ENCODE measurements at regions not wholly inside any gene's neighbourhood (a gene's known extent, or its start where the extent isn't known, plus 50 kb on each side); places are given as distances from the start of the nearest gene placed in this dataset.

GRCh38 chr4:24642981-24643547 lies 58.7 kb upstream of the DHX15 start:
- no peak for TF ChIP-seq POLR2AphosphoS5 (IDR thresholded peaks at IDR 0.05; ENCODE audit: low read depth, low read length)
- TF ChIP-seq, protein P1, sequence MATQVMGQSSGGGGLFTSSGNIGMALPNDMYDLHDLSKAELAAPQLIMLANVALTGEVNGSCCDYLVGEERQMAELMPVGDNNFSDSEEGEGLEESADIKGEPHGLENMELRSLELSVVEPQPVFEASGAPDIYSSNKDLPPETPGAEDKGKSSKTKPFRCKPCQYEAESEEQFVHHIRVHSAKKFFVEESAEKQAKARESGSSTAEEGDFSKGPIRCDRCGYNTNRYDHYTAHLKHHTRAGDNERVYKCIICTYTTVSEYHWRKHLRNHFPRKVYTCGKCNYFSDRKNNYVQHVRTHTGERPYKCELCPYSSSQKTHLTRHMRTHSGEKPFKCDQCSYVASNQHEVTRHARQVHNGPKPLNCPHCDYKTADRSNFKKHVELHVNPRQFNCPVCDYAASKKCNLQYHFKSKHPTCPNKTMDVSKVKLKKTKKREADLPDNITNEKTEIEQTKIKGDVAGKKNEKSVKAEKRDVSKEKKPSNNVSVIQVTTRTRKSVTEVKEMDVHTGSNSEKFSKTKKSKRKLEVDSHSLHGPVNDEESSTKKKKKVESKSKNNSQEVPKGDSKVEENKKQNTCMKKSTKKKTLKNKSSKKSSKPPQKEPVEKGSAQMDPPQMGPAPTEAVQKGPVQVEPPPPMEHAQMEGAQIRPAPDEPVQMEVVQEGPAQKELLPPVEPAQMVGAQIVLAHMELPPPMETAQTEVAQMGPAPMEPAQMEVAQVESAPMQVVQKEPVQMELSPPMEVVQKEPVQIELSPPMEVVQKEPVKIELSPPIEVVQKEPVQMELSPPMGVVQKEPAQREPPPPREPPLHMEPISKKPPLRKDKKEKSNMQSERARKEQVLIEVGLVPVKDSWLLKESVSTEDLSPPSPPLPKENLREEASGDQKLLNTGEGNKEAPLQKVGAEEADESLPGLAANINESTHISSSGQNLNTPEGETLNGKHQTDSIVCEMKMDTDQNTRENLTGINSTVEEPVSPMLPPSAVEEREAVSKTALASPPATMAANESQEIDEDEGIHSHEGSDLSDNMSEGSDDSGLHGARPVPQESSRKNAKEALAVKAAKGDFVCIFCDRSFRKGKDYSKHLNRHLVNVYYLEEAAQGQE (IDR thresholded peaks at IDR 0.05; ENCODE audit: insufficient read depth in 1 of 2, low read depth in 2 of 2, low read length in 2 of 2) = no peak
- TF ChIP-seq TAF1 (IDR thresholded peaks at IDR 0.05; ENCODE audit: borderline replicate concordance, insufficient read depth, low read length) = no peak
- no peak for TF ChIP-seq SIN3A (IDR thresholded peaks at IDR 0.05; ENCODE audit: borderline replicate concordance, insufficient read depth, low read length)

Measured in PFSK-1 (cell line).